Epithelial cell of proximal tubule (primary cell): ENCODE measurements at regions not wholly inside any gene's neighbourhood (a gene's known extent, or its start where the extent isn't known, plus 50 kb on each side); places are given as distances from the start of the nearest gene placed in this dataset.

ENCODE experiments used
- DNase-seq: peaks from one replicate; pipeline ENCODE4 v3.0.0-alpha.2; 2011; ENCODE audit warnings: low read depth
- H3K4me3 ChIP-seq: 2 replicates; pipeline ENCODE4 v1.5.1; 2011; ENCODE audit warnings: low read depth, mild to moderate bottlenecking, low read length
- TF ChIP-seq, protein P1 (sequence below): conservative IDR thresholded peaks from 2 replicates; pipeline ENCODE4 v1.5.1; 2012; ENCODE audit warnings: low read depth, mild to moderate bottlenecking, low read length

DNA sequence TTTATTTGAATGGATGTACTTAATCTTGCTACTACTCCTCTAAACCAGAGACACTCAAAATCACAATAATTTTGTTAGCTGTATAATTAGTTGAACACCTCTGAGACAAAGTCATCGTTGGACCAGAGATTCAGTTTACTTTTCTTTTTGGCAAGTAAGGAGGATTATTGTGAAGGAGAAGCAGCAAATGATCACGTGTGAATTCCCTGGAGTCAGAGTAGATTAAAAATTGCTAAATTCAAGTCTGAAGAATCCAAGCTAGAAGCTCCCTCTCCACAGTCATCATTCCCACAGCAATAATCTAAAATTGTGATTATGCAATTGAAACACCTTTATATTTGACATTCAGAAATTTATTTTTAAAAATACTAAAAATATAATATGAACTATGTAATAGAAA is 484.4 kb downstream of the CMPK2 start:
- no peak overlapping the region for H3K4me3 ChIP-seq
- DNase-seq: no peak
- TF ChIP-seq, protein P1, sequence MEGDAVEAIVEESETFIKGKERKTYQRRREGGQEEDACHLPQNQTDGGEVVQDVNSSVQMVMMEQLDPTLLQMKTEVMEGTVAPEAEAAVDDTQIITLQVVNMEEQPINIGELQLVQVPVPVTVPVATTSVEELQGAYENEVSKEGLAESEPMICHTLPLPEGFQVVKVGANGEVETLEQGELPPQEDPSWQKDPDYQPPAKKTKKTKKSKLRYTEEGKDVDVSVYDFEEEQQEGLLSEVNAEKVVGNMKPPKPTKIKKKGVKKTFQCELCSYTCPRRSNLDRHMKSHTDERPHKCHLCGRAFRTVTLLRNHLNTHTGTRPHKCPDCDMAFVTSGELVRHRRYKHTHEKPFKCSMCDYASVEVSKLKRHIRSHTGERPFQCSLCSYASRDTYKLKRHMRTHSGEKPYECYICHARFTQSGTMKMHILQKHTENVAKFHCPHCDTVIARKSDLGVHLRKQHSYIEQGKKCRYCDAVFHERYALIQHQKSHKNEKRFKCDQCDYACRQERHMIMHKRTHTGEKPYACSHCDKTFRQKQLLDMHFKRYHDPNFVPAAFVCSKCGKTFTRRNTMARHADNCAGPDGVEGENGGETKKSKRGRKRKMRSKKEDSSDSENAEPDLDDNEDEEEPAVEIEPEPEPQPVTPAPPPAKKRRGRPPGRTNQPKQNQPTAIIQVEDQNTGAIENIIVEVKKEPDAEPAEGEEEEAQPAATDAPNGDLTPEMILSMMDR: no peak

DNA sequence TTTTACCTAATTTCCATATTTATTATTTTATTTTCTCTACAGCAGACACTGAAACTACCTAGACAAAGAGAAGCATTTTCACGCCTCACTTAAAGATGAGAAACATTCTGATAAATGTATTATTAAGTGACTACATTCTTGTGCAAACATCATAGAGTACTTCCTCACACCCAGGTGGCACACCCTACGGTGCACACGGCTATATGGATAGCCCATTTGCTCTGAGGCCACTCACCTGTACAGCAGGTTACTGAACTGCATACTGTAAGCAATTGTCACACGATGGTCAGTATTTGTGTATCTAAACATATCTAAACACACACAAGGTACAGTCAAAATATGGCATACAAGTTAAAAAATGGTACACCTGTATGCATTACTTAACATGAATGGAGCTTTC is 481.4 kb downstream of the CMPK2 start:
- no peak overlapping the region for H3K4me3 ChIP-seq
- no peak for DNase-seq
- TF ChIP-seq, protein P1: no peak

DNA sequence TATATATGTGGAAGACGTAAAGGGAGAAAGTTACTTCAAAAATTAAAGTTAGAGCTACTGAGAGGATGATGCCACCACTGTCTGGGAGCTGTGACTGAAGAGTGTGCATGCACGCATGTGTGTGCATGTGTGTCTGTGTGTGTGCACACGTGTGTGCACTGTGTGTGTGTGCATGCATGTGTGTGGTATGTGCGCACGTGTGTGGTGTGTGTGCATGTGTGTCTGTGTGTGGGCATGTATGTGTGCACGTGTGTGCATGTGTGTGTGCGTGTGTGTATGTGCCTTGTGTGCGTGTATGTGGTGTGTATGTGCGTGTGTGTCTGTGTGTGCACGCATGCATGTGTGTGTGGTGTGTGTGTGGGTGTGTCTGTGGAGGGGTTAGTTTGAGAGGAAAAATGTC is 473.4 kb downstream of the CMPK2 start:
- TF ChIP-seq, protein P1: no peak
- DNase-seq: no peak
- no peak overlapping the region for H3K4me3 ChIP-seq

DNA sequence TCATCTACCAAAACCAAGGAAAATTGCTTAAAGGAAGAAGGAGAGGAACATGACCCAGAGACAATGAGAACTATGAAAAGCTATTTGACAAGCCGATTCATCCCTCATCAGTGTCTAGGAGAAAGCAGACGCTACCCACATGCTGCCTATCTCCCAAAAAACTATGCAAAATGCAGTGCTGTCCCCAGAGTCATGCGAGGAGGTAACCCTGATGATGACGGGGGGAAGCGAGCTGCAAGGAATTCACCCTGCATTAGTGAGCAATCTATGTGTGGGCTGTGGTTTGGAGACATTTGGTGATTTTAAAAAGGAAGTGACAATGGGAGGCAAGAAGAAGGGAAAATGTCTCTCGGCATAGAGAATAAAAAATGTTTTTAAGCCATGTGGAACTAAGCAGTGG is 472.7 kb downstream of the CMPK2 start:
- DNase-seq: no peak
- TF ChIP-seq, protein P1: no peak
- no peak overlapping the region for H3K4me3 ChIP-seq

DNA sequence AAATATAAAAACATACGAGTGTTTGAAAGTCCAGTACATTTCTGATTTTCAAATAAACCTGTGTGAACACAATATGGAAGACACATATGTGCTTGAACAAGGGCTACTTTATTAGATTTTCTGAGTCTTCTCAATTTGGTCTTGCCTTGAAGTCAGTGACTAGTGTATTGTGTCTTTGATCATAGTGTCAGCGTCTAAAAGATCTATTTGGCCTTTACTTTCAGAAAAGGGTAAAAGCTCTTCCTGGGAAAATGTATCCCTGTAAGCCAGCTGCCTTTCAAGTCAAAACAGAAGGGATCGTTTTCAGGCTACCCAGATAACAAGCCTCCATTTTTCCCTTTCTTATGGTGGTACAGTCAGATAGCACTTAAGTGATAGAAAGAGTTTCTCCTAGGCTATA is 471.9 kb downstream of the CMPK2 start:
- H3K4me3 ChIP-seq: no peak overlapping the region
- DNase-seq: no peak
- TF ChIP-seq, protein P1: no peak

DNA sequence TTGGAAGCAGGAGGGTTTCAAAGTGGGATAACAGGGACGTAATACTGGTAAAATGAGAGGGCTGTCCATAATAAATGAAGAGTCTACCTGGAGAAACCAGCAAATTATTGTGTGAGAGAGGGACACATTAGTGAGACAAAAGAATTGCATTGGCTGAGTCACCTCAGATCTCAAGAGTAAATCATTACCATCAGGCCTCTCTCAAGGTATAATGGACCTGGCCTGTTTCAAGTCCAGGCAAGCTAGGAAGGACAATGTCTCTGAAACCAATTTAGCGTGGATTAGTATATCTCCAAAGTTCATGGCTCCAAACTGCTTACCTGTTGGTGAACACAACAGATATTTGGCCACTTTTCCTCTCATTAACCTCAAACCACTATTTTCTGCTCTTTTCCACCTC is 471.4 kb downstream of the CMPK2 start:
- TF ChIP-seq, protein P1: no peak
- no peak overlapping the region for H3K4me3 ChIP-seq
- no peak for DNase-seq

DNA sequence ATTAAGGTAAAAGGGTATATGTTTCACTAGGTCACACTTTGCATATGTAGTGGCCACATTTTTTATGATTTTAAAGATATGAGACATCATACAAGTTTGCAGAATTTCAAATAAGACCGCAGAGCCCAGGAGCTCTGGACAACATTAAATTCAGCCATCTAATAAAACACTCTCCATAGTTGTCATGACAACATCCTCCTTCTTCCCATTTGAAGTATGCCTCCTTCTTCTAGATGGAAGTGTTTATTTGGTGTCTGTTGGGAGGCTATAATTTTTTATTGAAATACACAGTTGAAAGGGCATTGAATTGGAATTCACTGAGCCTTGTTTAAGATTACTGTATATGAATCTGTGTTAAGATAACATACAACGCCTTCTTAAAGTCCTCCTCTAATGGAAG is 467.3 kb downstream of the CMPK2 start:
- H3K4me3 ChIP-seq: no peak overlapping the region
- TF ChIP-seq, protein P1: no peak
- DNase-seq: no peak
